Uterus (tissue), 3 donors: ENCODE measurements at regions not wholly inside any gene's neighbourhood (a gene's known extent, or its start where the extent isn't known, plus 50 kb on each side); places are given as distances from the start of the nearest gene placed in this dataset.

Experiments
- DNase-seq, 2 donors: peaks; one replicate each; pipeline ENCODE4 v3.0.0-alpha.2; 2019 to 2020
- H3K27ac ChIP-seq, 2 donors: fragments of 200-600 bp; sonication (generic); 1 replicate in 1 of 2; 2 replicates in 1 of 2; pipeline ENCODE4 v1.5.1; 2016 to 2018
- H3K27me3 ChIP-seq, 2 donors: fragments of 200-600 bp; sonication (generic); one replicate each; pipeline ENCODE4 v1.5.1; 2018 to 2019; ENCODE audit warnings: control low read depth in 1 of 2
- H3K36me3 ChIP-seq, 2 donors: fragments of 200-600 bp; sonication (generic); one replicate each; pipeline ENCODE4 v1.5.1; 2019; ENCODE audit warnings: control low read depth in 1 of 2
- H3K4me1 ChIP-seq, 2 donors: fragments of 200-600 bp; sonication (generic); one replicate each; pipeline ENCODE4 v1.5.1; 2018 to 2019; ENCODE audit warnings: control low read depth in 1 of 2
- H3K4me3 ChIP-seq, 2 donors: fragments of 200-600 bp; sonication (generic); 1 replicate in 1 of 2; 2 replicates in 1 of 2; pipeline ENCODE4 v1.5.1; 2018 to 2019; ENCODE audit warnings: mild to moderate bottlenecking in 1 of 2
- H3K9me3 ChIP-seq, 2 donors: fragments of 200-600 bp; sonication (generic); one replicate each; pipeline ENCODE4 v1.5.1; 2019; ENCODE audit warnings: control low read depth in 1 of 2
- CTCF ChIP-seq, 4 experiments: fragments of 200-600 bp in 2 of 4; fragments of 450-650 bp in 2 of 4; sonication (generic) in 2 of 4; IDR thresholded peaks; one replicate each; pipeline ENCODE4 v1.5.1; 2016 to 2019; ENCODE audit warnings: antibody characterized with exemption in 4 of 4, mild to moderate bottlenecking in 2 of 4, moderate library complexity in 1 of 4
- POLR2A ChIP-seq, 2 donors: fragments of 450-650 bp; IDR thresholded peaks; one replicate each; pipeline ENCODE4 v1.6.1; 2016; ENCODE audit warnings: antibody characterized with exemption in 2 of 2, mild to moderate bottlenecking in 1 of 2, moderate library complexity in 1 of 2
- intact Hi-C: fragments of 100-400 bp; cut with DNase I; formaldehyde crosslinking; loops from one replicate; pipeline ENCODE4 v1.15.1; 2023; ENCODE audit warnings: low total_unique reads
- donor health status: DM: yes; HTN: yes; CAD: no.

GRCh38 chr10:21162948-21163347 is 265.8 kb upstream of the NEBL start:
- Histone ChIP-seq H3K4me3 (no peak overlapping the region), H3K27me3 (no peaks in the 10 kb centered on the region), H3K36me3 (no peaks in the 10 kb centered on the region), H3K9me3 (no peaks in the 10 kb centered on the region), H3K4me1 (no peaks in the 10 kb centered on the region), H3K27ac (no peak overlapping the region)
- intact Hi-C loops, result no loop called here
- TF ChIP-seq CTCF (IDR thresholded peaks at IDR 0.05) (no peak), POLR2A (IDR thresholded peaks at IDR 0.05) (no peak)
- no peak for DNase-seq

GRCh38 chr10:21161647-21162046 is 264.5 kb upstream of the NEBL start:
- intact Hi-C loops, result no loop called here
- H3K27ac ChIP-seq, result no peak overlapping the region
- no peaks in the 10 kb centered on the region for H3K9me3 ChIP-seq
- H3K36me3 ChIP-seq, result no peaks in the 10 kb centered on the region
- no peak for DNase-seq
- TF ChIP-seq CTCF (IDR thresholded peaks at IDR 0.05) (no peak), POLR2A (IDR thresholded peaks at IDR 0.05) (no peak)
- no peaks in the 10 kb centered on the region for H3K4me1 ChIP-seq
- no peak overlapping the region for H3K4me3 ChIP-seq
- H3K27me3 ChIP-seq, result no peaks in the 10 kb centered on the region

GRCh38 chr10:21161090-21161625 is 264.0 kb upstream of the NEBL start:
- intact Hi-C loops, result no loop called here
- Histone ChIP-seq H3K27me3 (no peaks in the 10 kb centered on the region), H3K27ac (no peak overlapping the region), H3K4me1 (no peaks in the 10 kb centered on the region), H3K4me3 (no peak overlapping the region), H3K9me3 (no peaks in the 10 kb centered on the region), H3K36me3 (no peaks in the 10 kb centered on the region)
- DNase-seq, result no peak
- TF ChIP-seq POLR2A (IDR thresholded peaks at IDR 0.05) (no peak), CTCF (IDR thresholded peaks at IDR 0.05) (no peak)

GRCh38 chr10:21160116-21160515 is 263.0 kb upstream of the NEBL start:
- Histone ChIP-seq H3K27me3 (no peaks in the 10 kb centered on the region), H3K4me3 (no peak overlapping the region), H3K4me1 (no peaks in the 10 kb centered on the region), H3K9me3 (no peaks in the 10 kb centered on the region), H3K27ac (no peak overlapping the region), H3K36me3 (no peaks in the 10 kb centered on the region)
- no peak for DNase-seq
- no peak for TF ChIP-seq CTCF (IDR thresholded peaks at IDR 0.05)
- no peak for TF ChIP-seq POLR2A (IDR thresholded peaks at IDR 0.05)
- intact Hi-C loops, result no loop called here

- Histone ChIP-seq H3K36me3 (no peaks in the 10 kb centered on the region), H3K4me3 (no peak overlapping the region), H3K9me3 (no peaks in the 10 kb centered on the region), H3K27me3 (no peaks in the 10 kb centered on the region), H3K4me1 (no peaks in the 10 kb centered on the region), H3K27ac (no peak overlapping the region)
- TF ChIP-seq CTCF (IDR thresholded peaks at IDR 0.05) (no peak), POLR2A (IDR thresholded peaks at IDR 0.05) (no peak)
- no peak for DNase-seq
- intact Hi-C loops, result no loop called here
Measured at GRCh38 chr10:21159669-21160068, 262.6 kb upstream of the NEBL start.
